HEK293 (cell line): ENCODE measurements at regions not wholly inside any gene's neighbourhood (a gene's known extent, or its start where the extent isn't known, plus 50 kb on each side); places are given as distances from the start of the nearest gene placed in this dataset.

Experiments
- GLI2 ChIP-seq: fragments of 450-650 bp; formaldehyde crosslinking; IDR thresholded peaks from 2 replicates; pipeline ENCODE4; 2017; ENCODE audit warnings: missing biosample characterization, missing genetic modification characterization, low read depth, borderline replicate concordance
- HOXC10 ChIP-seq: sonication (generic); formaldehyde crosslinking; IDR thresholded peaks from 2 replicates; pipeline ENCODE4 v1.8.1; 2023; ENCODE audit warnings: mild to moderate bottlenecking, missing genetic modification reagents
- MYNN ChIP-seq: fragments of 450-650 bp; formaldehyde crosslinking; IDR thresholded peaks from 2 replicates; pipeline ENCODE4 v1.5.1; 2016; ENCODE audit warnings: missing biosample characterization, missing genetic modification characterization, borderline replicate concordance
- OSR2 ChIP-seq: fragments of 450-650 bp; formaldehyde crosslinking; IDR thresholded peaks from 2 replicates; pipeline ENCODE4 v1.5.1; 2016; ENCODE audit warnings: missing biosample characterization, missing genetic modification characterization
- ZBTB20 ChIP-seq: fragments of 450-650 bp; formaldehyde crosslinking; IDR thresholded peaks from 2 replicates; pipeline ENCODE4 v1.5.1; 2016; ENCODE audit warnings: missing biosample characterization, missing genetic modification characterization
- ZFHX2 ChIP-seq: fragments of 450-650 bp; formaldehyde crosslinking; conservative IDR thresholded peaks from 2 replicates; pipeline ENCODE4 v1.5.1; 2016; ENCODE audit warnings: missing biosample characterization, missing genetic modification characterization
- ZFP37 ChIP-seq: fragments of 450-650 bp; formaldehyde crosslinking; IDR thresholded peaks from 2 replicates; pipeline ENCODE4 v1.5.1; 2016; ENCODE audit warnings: missing biosample characterization, missing genetic modification characterization
- ZIC2 ChIP-seq: fragments of 450-650 bp; formaldehyde crosslinking; IDR thresholded peaks from 2 replicates; pipeline ENCODE4 v1.5.1; 2016; ENCODE audit warnings: missing biosample characterization, missing genetic modification characterization
- ZNF239 ChIP-seq: fragments of 450-650 bp; formaldehyde crosslinking; IDR thresholded peaks from 2 replicates; pipeline ENCODE4 v1.5.1; 2016; ENCODE audit warnings: missing biosample characterization, missing genetic modification characterization
- ZNF341 ChIP-seq: fragments of 450-650 bp; formaldehyde crosslinking; IDR thresholded peaks from 2 replicates; pipeline ENCODE4; 2016; ENCODE audit warnings: low read depth, missing biosample characterization, missing genetic modification characterization
- ZNF521 ChIP-seq: fragments of 450-650 bp; formaldehyde crosslinking; IDR thresholded peaks from 2 replicates; pipeline ENCODE4 v1.5.1; 2017; ENCODE audit warnings: missing biosample characterization, mild to moderate bottlenecking, missing genetic modification characterization
- ZNF585B ChIP-seq: fragments of 450-650 bp; formaldehyde crosslinking; IDR thresholded peaks from 2 replicates; pipeline ENCODE4 v1.5.1; 2016; ENCODE audit warnings: missing biosample characterization, missing genetic modification characterization
- ZNF624 ChIP-seq: fragments of 450-650 bp; formaldehyde crosslinking; IDR thresholded peaks from 2 replicates; pipeline ENCODE4 v1.5.1; 2017; ENCODE audit warnings: missing biosample characterization, missing genetic modification characterization
- ZNF626 ChIP-seq: fragments of 450-650 bp; sonication (Bioruptor Pico); formaldehyde crosslinking; IDR thresholded peaks from 2 replicates; pipeline ENCODE4 v1.5.1; 2018; ENCODE audit warnings: missing biosample characterization, missing genetic modification characterization, inconsistent platforms
- ZNF677 ChIP-seq: fragments of 450-650 bp; IDR thresholded peaks from 2 replicates; pipeline ENCODE4 v1.5.0; 2018; ENCODE audit warnings: missing biosample characterization, mild to moderate bottlenecking, missing genetic modification characterization, moderate library complexity
- ZNF76 ChIP-seq: fragments of 450-650 bp; formaldehyde crosslinking; IDR thresholded peaks from 2 replicates; pipeline ENCODE4; 2016; ENCODE audit warnings: low read depth, missing biosample characterization, missing genetic modification characterization, borderline replicate concordance
- ZNF830 ChIP-seq: fragments of 450-650 bp; IDR thresholded peaks from 2 replicates; pipeline ENCODE4 v1.5.0; 2018; ENCODE audit warnings: missing biosample characterization, missing genetic modification characterization, low read depth, mild to moderate bottlenecking, moderate library complexity
- TF ChIP-seq, protein P1 (sequence below): fragments of 450-650 bp; formaldehyde crosslinking; IDR thresholded peaks from 2 replicates; pipeline ENCODE4 v1.5.1; 2016; ENCODE audit warnings: missing biosample characterization, missing genetic modification characterization, borderline replicate concordance
- TF ChIP-seq, protein P2 (sequence below): fragments of 450-650 bp; IDR thresholded peaks from 2 replicates; pipeline ENCODE4 v1.5.1; 2018; ENCODE audit warnings: missing biosample characterization, mild to moderate bottlenecking, missing genetic modification characterization
- TF ChIP-seq, protein P3 (sequence below): fragments of 450-650 bp; formaldehyde crosslinking; IDR thresholded peaks from 2 replicates; pipeline ENCODE4 v1.5.1; 2016; ENCODE audit warnings: missing biosample characterization, missing genetic modification characterization, low read depth
- TF ChIP-seq, protein P4 (sequence below): fragments of 450-650 bp; formaldehyde crosslinking; IDR thresholded peaks from 2 replicates; pipeline ENCODE4 v1.5.1; 2017; ENCODE audit warnings: missing biosample characterization, missing genetic modification characterization
- TF ChIP-seq, protein P5 (sequence below): fragments of 450-650 bp; formaldehyde crosslinking; IDR thresholded peaks from 2 replicates; pipeline ENCODE4 v1.5.1; 2016; ENCODE audit warnings: missing biosample characterization, missing genetic modification characterization
- TF ChIP-seq, protein P6 (sequence below): fragments of 450-650 bp; formaldehyde crosslinking; optimal IDR thresholded peaks from 2 replicates; pipeline ENCODE3; 2016; ENCODE audit warnings: missing biosample characterization, mild to moderate bottlenecking, missing genetic modification characterization
- TF ChIP-seq, protein P7 (sequence below): fragments of 450-650 bp; formaldehyde crosslinking; IDR thresholded peaks from 2 replicates; pipeline ENCODE4 v1.5.1; 2016; ENCODE audit warnings: missing biosample characterization, missing genetic modification characterization

DNA sequence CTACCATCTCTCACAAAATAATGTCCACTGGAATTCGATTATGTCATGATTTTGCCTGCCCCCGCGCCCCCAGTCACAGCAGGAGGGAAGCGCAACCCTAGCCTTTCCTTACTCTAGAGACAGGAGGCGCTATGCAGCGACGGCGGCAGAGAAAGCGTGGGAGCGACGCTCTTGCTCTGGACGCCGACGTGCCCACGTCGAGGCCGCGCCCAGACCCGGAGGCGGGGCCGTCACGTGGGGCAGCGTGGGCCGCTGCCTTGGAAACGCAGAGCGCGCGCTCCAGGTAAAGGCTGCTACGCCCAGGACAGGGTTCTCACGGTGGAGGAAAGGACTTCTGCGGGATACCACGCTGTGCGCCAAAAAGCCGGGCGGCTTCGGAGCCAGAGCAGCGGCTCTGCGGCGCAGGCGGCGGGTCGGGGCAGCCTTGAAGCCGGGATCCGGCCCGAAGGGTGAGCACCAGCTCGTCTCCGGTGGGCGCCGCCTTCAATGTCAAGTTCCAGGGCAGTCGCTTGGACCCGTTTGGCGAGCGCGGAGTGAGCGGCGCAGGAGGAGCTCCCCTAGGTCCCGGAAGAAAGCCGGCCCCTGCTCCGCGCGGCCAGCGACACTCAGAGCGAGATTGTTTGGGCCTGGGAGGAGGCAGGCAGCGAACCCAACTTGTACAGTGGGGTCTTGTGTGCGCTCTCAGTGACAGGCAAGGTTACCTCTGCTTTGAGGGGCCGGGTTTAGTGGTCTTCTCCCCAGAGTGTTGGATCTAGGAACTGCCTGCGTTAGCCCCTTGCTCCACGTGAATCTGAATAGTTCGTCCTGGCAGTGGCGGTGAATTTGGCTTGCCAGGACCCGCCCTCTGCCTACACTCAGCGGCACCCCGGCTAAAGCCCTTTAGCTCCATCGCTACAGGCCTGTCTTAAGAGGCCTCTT lies 121.7 kb downstream of the MRPL57 start (continued):
- TF ChIP-seq ZNF76 (tag by site-specific recombination) = peak; percentile 14; the same call in 1 of the 2 replicates
- no peak for TF ChIP-seq ZNF341 (tag by site-specific recombination)
- TF ChIP-seq ZNF626 (tag by site-specific recombination) = no peak
- no peak for TF ChIP-seq GLI2 (tag by site-specific recombination)
- TF ChIP-seq, protein P1, sequence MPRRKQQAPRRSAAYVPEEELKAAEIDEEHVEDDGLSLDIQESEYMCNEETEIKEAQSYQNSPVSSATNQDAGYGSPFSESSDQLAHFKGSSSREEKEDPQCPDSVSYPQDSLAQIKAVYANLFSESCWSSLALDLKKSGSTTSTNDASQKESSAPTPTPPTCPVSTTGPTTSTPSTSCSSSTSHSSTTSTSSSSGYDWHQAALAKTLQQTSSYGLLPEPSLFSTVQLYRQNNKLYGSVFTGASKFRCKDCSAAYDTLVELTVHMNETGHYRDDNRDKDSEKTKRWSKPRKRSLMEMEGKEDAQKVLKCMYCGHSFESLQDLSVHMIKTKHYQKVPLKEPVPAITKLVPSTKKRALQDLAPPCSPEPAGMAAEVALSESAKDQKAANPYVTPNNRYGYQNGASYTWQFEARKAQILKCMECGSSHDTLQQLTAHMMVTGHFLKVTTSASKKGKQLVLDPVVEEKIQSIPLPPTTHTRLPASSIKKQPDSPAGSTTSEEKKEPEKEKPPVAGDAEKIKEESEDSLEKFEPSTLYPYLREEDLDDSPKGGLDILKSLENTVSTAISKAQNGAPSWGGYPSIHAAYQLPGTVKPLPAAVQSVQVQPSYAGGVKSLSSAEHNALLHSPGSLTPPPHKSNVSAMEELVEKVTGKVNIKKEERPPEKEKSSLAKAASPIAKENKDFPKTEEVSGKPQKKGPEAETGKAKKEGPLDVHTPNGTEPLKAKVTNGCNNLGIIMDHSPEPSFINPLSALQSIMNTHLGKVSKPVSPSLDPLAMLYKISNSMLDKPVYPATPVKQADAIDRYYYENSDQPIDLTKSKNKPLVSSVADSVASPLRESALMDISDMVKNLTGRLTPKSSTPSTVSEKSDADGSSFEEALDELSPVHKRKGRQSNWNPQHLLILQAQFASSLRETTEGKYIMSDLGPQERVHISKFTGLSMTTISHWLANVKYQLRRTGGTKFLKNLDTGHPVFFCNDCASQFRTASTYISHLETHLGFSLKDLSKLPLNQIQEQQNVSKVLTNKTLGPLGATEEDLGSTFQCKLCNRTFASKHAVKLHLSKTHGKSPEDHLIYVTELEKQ (tag by site-specific recombination) = peak; percentile 33; the same call in 1 of the 2 replicates
- TF ChIP-seq, protein P2, sequence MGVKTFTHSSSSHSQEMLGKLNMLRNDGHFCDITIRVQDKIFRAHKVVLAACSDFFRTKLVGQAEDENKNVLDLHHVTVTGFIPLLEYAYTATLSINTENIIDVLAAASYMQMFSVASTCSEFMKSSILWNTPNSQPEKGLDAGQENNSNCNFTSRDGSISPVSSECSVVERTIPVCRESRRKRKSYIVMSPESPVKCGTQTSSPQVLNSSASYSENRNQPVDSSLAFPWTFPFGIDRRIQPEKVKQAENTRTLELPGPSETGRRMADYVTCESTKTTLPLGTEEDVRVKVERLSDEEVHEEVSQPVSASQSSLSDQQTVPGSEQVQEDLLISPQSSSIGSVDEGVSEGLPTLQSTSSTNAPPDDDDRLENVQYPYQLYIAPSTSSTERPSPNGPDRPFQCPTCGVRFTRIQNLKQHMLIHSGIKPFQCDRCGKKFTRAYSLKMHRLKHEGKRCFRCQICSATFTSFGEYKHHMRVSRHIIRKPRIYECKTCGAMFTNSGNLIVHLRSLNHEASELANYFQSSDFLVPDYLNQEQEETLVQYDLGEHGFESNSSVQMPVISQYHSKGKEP (tag by site-specific recombination) = peak; percentile 32; the same call in 1 of the 2 replicates
- TF ChIP-seq ZNF624 (tag by site-specific recombination) = no peak
- TF ChIP-seq, protein P3, sequence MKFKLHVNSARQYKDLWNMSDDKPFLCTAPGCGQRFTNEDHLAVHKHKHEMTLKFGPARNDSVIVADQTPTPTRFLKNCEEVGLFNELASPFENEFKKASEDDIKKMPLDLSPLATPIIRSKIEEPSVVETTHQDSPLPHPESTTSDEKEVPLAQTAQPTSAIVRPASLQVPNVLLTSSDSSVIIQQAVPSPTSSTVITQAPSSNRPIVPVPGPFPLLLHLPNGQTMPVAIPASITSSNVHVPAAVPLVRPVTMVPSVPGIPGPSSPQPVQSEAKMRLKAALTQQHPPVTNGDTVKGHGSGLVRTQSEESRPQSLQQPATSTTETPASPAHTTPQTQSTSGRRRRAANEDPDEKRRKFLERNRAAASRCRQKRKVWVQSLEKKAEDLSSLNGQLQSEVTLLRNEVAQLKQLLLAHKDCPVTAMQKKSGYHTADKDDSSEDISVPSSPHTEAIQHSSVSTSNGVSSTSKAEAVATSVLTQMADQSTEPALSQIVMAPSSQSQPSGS = peak; percentile 90
- TF ChIP-seq, protein P4, sequence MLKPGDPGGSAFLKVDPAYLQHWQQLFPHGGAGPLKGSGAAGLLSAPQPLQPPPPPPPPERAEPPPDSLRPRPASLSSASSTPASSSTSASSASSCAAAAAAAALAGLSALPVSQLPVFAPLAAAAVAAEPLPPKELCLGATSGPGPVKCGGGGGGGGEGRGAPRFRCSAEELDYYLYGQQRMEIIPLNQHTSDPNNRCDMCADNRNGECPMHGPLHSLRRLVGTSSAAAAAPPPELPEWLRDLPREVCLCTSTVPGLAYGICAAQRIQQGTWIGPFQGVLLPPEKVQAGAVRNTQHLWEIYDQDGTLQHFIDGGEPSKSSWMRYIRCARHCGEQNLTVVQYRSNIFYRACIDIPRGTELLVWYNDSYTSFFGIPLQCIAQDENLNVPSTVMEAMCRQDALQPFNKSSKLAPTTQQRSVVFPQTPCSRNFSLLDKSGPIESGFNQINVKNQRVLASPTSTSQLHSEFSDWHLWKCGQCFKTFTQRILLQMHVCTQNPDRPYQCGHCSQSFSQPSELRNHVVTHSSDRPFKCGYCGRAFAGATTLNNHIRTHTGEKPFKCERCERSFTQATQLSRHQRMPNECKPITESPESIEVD = no peak
- peak; percentile 92 for TF ChIP-seq ZBTB20 (tag by site-specific recombination)
- no peak for TF ChIP-seq MYNN (tag by site-specific recombination)
- TF ChIP-seq ZFHX2 (tag by site-specific recombination) = peak; percentile 98
- peak; percentile 63 for TF ChIP-seq ZIC2 (tag by site-specific recombination)
- TF ChIP-seq, protein P5, sequence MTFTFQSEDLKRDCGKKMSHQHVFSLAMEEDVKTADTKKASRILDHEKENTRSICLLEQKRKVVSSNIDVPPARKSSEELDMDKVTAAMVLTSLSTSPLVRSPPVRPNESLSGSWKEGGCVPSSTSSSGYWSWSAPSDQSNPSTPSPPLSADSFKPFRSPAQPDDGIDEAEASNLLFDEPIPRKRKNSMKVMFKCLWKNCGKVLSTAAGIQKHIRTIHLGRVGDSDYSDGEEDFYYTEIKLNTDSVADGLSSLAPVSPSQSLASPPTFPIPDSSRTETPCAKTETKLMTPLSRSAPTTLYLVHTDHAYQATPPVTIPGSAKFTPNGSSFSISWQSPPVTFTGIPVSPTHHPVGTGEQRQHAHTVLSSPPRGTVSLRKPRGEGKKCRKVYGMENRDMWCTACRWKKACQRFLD (tag by site-specific recombination) = no peak
- no peak for TF ChIP-seq ZNF521
- no peak for TF ChIP-seq ZNF585B
- no peak for TF ChIP-seq HOXC10
- TF ChIP-seq ZNF830 (tag by site-specific recombination) = no peak
- TF ChIP-seq ZNF239 (tag by site-specific recombination) = no peak
- TF ChIP-seq, protein P6, sequence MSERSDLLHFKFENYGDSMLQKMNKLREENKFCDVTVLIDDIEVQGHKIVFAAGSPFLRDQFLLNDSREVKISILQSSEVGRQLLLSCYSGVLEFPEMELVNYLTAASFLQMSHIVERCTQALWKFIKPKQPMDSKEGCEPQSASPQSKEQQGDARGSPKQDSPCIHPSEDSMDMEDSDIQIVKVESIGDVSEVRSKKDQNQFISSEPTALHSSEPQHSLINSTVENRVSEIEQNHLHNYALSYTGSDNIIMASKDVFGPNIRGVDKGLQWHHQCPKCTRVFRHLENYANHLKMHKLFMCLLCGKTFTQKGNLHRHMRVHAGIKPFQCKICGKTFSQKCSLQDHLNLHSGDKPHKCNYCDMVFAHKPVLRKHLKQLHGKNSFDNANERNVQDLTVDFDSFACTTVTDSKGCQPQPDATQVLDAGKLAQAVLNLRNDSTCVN (tag by site-specific recombination) = peak; percentile 91
- TF ChIP-seq ZFP37 (tag by site-specific recombination) = 0 out of 2 replicates have a peak, but pooled peaks have one; percentile 68
- TF ChIP-seq, protein P7, sequence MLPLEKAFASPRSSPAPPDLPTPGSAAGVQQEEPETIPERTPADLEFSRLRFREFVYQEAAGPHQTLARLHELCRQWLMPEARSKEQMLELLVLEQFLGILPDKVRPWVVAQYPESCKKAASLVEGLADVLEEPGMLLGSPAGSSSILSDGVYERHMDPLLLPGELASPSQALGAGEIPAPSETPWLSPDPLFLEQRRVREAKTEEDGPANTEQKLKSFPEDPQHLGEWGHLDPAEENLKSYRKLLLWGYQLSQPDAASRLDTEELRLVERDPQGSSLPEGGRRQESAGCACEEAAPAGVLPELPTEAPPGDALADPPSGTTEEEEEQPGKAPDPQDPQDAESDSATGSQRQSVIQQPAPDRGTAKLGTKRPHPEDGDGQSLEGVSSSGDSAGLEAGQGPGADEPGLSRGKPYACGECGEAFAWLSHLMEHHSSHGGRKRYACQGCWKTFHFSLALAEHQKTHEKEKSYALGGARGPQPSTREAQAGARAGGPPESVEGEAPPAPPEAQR (tag by site-specific recombination) = no peak
- TF ChIP-seq OSR2 (tag by site-specific recombination) = 0 out of 2 replicates have a peak, but pooled peaks have one; percentile 7
- no peak for TF ChIP-seq ZNF677 (tag by site-specific recombination)
